ENCODE measurements at regions not wholly inside any gene's neighbourhood (a gene's known extent, or its start where the extent isn't known, plus 50 kb on each side); places are given as distances from the start of the nearest gene placed in this dataset.
"Not testable (repeated sequence)": the region's sequence is repeated elsewhere in the genome, so short reads cannot be mapped to it uniquely, and the experiment has no call there.

DNA sequence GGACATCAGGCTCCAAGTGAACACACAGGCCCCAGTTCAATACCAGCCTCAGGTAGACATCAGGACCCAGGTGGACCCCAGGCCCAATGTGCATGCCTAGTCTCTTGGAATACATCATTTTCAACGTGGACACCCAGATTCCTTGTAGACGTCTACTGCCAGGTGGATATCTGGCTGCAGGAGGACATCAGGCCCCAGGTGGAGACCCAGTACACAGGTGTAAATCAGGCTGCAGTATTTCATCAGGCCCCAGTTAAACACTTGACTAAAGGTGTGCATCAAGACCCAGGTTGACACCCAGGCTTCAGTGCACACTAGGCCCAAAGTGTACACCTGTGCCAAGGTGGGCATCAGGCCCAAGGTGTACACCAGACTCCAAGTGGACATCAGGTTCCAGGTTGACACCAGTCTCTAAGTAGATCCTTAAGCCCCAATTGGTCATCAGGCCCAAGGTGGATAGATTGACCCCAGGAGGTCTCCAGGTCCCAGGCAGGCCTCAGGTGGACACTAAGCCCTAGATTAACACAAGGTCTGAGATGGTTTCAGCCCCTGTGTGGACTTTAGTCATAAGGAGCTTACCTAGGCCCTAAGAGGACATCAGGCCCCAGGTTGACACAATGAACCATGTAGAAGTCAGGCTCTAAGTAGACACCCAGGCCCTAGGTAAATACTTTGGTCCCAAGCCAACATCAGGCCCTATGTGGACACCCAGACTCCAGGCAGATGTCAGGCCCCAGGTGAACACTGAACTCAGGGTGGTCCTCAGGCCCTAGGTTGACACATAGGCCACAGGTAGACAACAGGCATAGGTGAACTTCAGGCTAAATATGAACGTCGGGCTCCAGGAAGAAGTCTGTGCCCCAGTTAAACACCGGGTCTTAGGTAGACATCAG is 1489.7 kb upstream of the TPTE start:
- DNase-seq; H3K27me3 ChIP-seq (ENCODE audit: insufficient read depth); H3K79me2 ChIP-seq (ENCODE audit: insufficient read depth); H3K27ac ChIP-seq (ENCODE audit: low read depth in 2 of 2, low read length in 1 of 2); H3K4me3 ChIP-seq (ENCODE audit: low read depth in 2 of 2, low read length in 1 of 2); CTCF ChIA-PET; H2AFZ ChIP-seq (ENCODE audit: low read depth); H3K4me1 ChIP-seq (ENCODE audit: control insufficient read depth in 1 of 2, insufficient read depth in 2 of 2, low read depth in 1 of 2, low read length in 1 of 2); H4K20me1 ChIP-seq (ENCODE audit: insufficient read depth); H3K9me2 ChIP-seq; H3K9me3 ChIP-seq; H3K4me2 ChIP-seq; H3F3A ChIP-seq (replicated peaks; ENCODE audit: insufficient read depth); POLR2A ChIA-PET; H3K36me3 ChIP-seq (replicated peaks in 1 of 2; ENCODE audit: control insufficient read depth in 1 of 2, insufficient read depth in 2 of 2, low read length in 1 of 2); H3K9ac ChIP-seq: not testable (repeated sequence)
- 3% methylated on average over 5 of the region's 5 CpGs for WGBS (ENCODE audit: low lambda C conversion rate)

DNA sequence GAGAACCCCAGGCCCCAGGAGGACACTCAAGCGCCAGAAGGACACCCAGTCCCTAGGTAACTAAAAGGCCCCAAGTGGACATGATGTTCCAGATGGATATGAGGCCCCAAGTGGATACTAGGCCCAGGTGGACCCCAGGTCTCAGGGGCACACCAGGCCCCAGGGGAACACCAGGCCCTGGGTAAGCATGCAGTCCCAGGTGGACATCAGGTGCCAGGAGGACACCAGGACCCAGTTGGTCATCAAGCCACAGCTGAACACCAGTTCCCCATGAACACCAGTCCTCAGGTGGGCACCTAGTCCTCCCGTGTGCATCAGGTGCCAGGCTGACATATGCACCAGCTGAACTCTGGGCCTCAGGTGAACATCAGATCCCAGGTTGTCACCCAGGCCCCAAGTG is 1488.8 kb upstream of the TPTE start:
- H3K4me1 ChIP-seq (ENCODE audit: control insufficient read depth in 1 of 2, insufficient read depth in 2 of 2, low read depth in 1 of 2, low read length in 1 of 2); H2AFZ ChIP-seq (ENCODE audit: low read depth); H3K79me2 ChIP-seq (ENCODE audit: insufficient read depth); H3K9ac ChIP-seq; H3K4me3 ChIP-seq (ENCODE audit: low read depth in 2 of 2, low read length in 1 of 2); H3K4me2 ChIP-seq; DNase-seq; CTCF ChIA-PET; POLR2A ChIA-PET; H3K9me2 ChIP-seq; H3K27me3 ChIP-seq (ENCODE audit: insufficient read depth); H3K9me3 ChIP-seq; H3F3A ChIP-seq (replicated peaks; ENCODE audit: insufficient read depth); H3K27ac ChIP-seq (ENCODE audit: low read depth in 2 of 2, low read length in 1 of 2); H4K20me1 ChIP-seq (ENCODE audit: insufficient read depth); H3K36me3 ChIP-seq (replicated peaks in 1 of 2; ENCODE audit: control insufficient read depth in 1 of 2, insufficient read depth in 2 of 2, low read length in 1 of 2): not testable (repeated sequence)
- no CpG with 5 or more reads among the region's 2 CpGs for WGBS (ENCODE audit: low lambda C conversion rate)

GRCh38 chr21:9033295-9033694 is 1488.1 kb upstream of the TPTE start:
- H3K9ac ChIP-seq; H4K20me1 ChIP-seq (ENCODE audit: insufficient read depth); H3K4me1 ChIP-seq (ENCODE audit: control insufficient read depth in 1 of 2, insufficient read depth in 2 of 2, low read depth in 1 of 2, low read length in 1 of 2); H3K9me3 ChIP-seq; H2AFZ ChIP-seq (ENCODE audit: low read depth); POLR2A ChIA-PET; H3K4me3 ChIP-seq (ENCODE audit: low read depth in 2 of 2, low read length in 1 of 2); H3K4me2 ChIP-seq; H3K79me2 ChIP-seq (ENCODE audit: insufficient read depth); CTCF ChIA-PET; H3K27ac ChIP-seq (ENCODE audit: low read depth in 2 of 2, low read length in 1 of 2); H3K9me2 ChIP-seq; H3K27me3 ChIP-seq (ENCODE audit: insufficient read depth); H3F3A ChIP-seq (replicated peaks; ENCODE audit: insufficient read depth); DNase-seq; H3K36me3 ChIP-seq (replicated peaks in 1 of 2; ENCODE audit: control insufficient read depth in 1 of 2, insufficient read depth in 2 of 2, low read length in 1 of 2): not testable (repeated sequence)
- WGBS (ENCODE audit: low lambda C conversion rate), result 10% methylated on average over 7 of the region's 8 CpGs

GRCh38 chr21:9034491-9035200 is 1486.7 kb upstream of the TPTE start:
- H3K27me3 ChIP-seq (ENCODE audit: insufficient read depth); H4K20me1 ChIP-seq (ENCODE audit: insufficient read depth); H3K4me2 ChIP-seq; H3K4me1 ChIP-seq (ENCODE audit: control insufficient read depth in 1 of 2, insufficient read depth in 2 of 2, low read depth in 1 of 2, low read length in 1 of 2); H3K9me2 ChIP-seq; H3K36me3 ChIP-seq (replicated peaks in 1 of 2; ENCODE audit: control insufficient read depth in 1 of 2, insufficient read depth in 2 of 2, low read length in 1 of 2); H3K9me3 ChIP-seq; POLR2A ChIA-PET; DNase-seq; CTCF ChIA-PET; H2AFZ ChIP-seq (ENCODE audit: low read depth); H3K4me3 ChIP-seq (ENCODE audit: low read depth in 2 of 2, low read length in 1 of 2); H3K9ac ChIP-seq; H3F3A ChIP-seq (replicated peaks; ENCODE audit: insufficient read depth); H3K27ac ChIP-seq (ENCODE audit: low read depth in 2 of 2, low read length in 1 of 2); H3K79me2 ChIP-seq (ENCODE audit: insufficient read depth): not testable (repeated sequence)
- WGBS (ENCODE audit: low lambda C conversion rate), result 5% methylated on average over 2 of the region's 8 CpGs

- WGBS (ENCODE audit: low lambda C conversion rate), result 0% methylated on average over 1 of the region's 1 CpG
- not testable (repeated sequence) for DNase-seq
Measured at GRCh38 chr21:9035225-9035624, 1486.2 kb upstream of the TPTE start.

DNA sequence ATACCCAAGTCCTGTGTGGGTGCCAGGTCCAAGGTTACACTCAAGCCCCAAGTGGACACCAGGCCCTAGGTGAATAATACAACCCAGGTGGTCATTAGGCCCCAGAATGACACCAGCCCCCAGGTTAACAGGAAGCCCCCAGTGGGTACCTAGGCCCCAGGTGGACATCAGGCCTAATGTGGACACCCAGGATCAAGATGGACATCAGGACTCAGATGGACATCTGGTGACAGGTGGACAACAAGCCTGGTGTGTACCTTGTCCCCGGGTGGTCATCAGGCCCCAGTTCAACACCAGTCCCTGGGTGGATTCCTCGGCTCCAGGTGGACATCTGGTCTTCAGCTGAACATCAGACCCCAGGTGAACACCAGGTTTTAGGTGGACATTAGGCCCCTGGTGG is 1485.4 kb upstream of the TPTE start:
- H3K9ac ChIP-seq; H4K20me1 ChIP-seq (ENCODE audit: insufficient read depth); DNase-seq; H3K9me3 ChIP-seq; H3K79me2 ChIP-seq (ENCODE audit: insufficient read depth); H3K9me2 ChIP-seq; POLR2A ChIA-PET; H3K27ac ChIP-seq (ENCODE audit: low read depth in 2 of 2, low read length in 1 of 2); H3F3A ChIP-seq (replicated peaks; ENCODE audit: insufficient read depth); H3K4me2 ChIP-seq; CTCF ChIA-PET; H3K4me3 ChIP-seq (ENCODE audit: low read depth in 2 of 2, low read length in 1 of 2); H3K36me3 ChIP-seq (replicated peaks in 1 of 2; ENCODE audit: control insufficient read depth in 1 of 2, insufficient read depth in 2 of 2, low read length in 1 of 2); H3K27me3 ChIP-seq (ENCODE audit: insufficient read depth); H3K4me1 ChIP-seq (ENCODE audit: control insufficient read depth in 1 of 2, insufficient read depth in 2 of 2, low read depth in 1 of 2, low read length in 1 of 2); H2AFZ ChIP-seq (ENCODE audit: low read depth): not testable (repeated sequence)
- WGBS (ENCODE audit: low lambda C conversion rate), result 0% methylated on average over 1 of the region's 2 CpGs

More at GRCh38 chr21:9035225-9035624, 1486.2 kb upstream of the TPTE start:
- H3K79me2 ChIP-seq (ENCODE audit: insufficient read depth); H2AFZ ChIP-seq (ENCODE audit: low read depth); POLR2A ChIA-PET; H3K9me2 ChIP-seq; H3K27me3 ChIP-seq (ENCODE audit: insufficient read depth); H3K4me2 ChIP-seq; CTCF ChIA-PET; H3K9me3 ChIP-seq; H3K9ac ChIP-seq; H3K4me3 ChIP-seq (ENCODE audit: low read depth in 2 of 2, low read length in 1 of 2); H3K27ac ChIP-seq (ENCODE audit: low read depth in 2 of 2, low read length in 1 of 2); H4K20me1 ChIP-seq (ENCODE audit: insufficient read depth); H3K36me3 ChIP-seq (replicated peaks in 1 of 2; ENCODE audit: control insufficient read depth in 1 of 2, insufficient read depth in 2 of 2, low read length in 1 of 2); H3K4me1 ChIP-seq (ENCODE audit: control insufficient read depth in 1 of 2, insufficient read depth in 2 of 2, low read depth in 1 of 2, low read length in 1 of 2); H3F3A ChIP-seq (replicated peaks; ENCODE audit: insufficient read depth): not testable (repeated sequence)

Data from SK-N-SH (cell line).